ENCODE measurements at regions not wholly inside any gene's neighbourhood (a gene's known extent, or its start where the extent isn't known, plus 50 kb on each side); places are given as distances from the start of the nearest gene placed in this dataset.

DNA sequence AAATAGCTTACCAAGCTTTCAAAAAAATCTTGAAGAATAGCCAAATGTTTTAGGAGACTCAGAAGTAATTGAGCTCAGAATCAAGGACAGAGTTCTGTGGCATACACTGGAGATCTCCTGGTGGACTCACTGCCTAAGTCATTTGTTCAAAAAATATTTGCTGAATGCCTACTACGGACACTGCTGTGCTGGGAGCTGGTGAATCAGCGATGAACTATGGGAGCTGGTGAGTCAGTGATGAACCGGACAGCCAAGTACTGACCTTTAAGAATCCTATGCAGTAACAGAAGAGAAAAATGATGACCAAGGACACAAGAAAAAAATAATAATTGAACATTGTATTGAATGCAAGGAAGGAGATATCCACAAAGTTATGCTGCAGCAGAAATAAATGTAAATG is 717.9 kb upstream of the CXADR start:
- TF ChIP-seq CTCF (conservative IDR thresholded peaks at IDR 0.05): no peak
- TF ChIP-seq ZFX (IDR thresholded peaks at IDR 0.05): no peak

All from C4-2B (cell line).